SK-N-SH treated with all-trans-retinoic acid at 6 μM for 48 hours (cell line): ENCODE measurements at regions not wholly inside any gene's neighbourhood (a gene's known extent, or its start where the extent isn't known, plus 50 kb on each side); places are given as distances from the start of the nearest gene placed in this dataset.

Experiments used
- ATAC-seq: fragments of 200-7000 bp; cut with Tn5 transposase; 3 replicates; pipeline ENCODE4 v1.9.1; 2020; ENCODE audit warnings: mild to moderate bottlenecking, moderate library complexity
- ARNTL ChIP-seq: fragments of 450-650 bp; formaldehyde crosslinking; IDR thresholded peaks from 2 replicates; pipeline ENCODE4 v1.5.0; 2020; ENCODE audit warnings: low read depth, mild to moderate bottlenecking, moderate library complexity, borderline replicate concordance
- BACH2 ChIP-seq: fragments of 250-450 bp; sonication (Bioruptor Pico); IDR thresholded peaks from 2 replicates; pipeline ENCODE4 v1.9.0; 2021; ENCODE audit warnings: mild to moderate bottlenecking, borderline replicate concordance
- CSDC2 ChIP-seq: fragments of 250-450 bp; sonication (Bioruptor Pico); IDR thresholded peaks from 2 replicates; pipeline ENCODE4 v1.5.0; 2020; ENCODE audit warnings: mild to moderate bottlenecking, moderate library complexity
- ESRRG ChIP-seq: fragments of 250-450 bp; sonication (Bioruptor Pico); IDR thresholded peaks from 2 replicates; pipeline ENCODE4 v1.6.1; 2021; ENCODE audit warnings: mild to moderate bottlenecking
- GLIS3 ChIP-seq: fragments of 250-450 bp; sonication (Bioruptor Pico); IDR thresholded peaks from 2 replicates; pipeline ENCODE4 v1.5.0; 2020; ENCODE audit warnings: mild to moderate bottlenecking, moderate library complexity
- ISL1 ChIP-seq: fragments of 250-450 bp; sonication (Bioruptor Pico); IDR thresholded peaks from 2 replicates; pipeline ENCODE4 v2.1.2; 2022; ENCODE audit warnings: mild to moderate bottlenecking, moderate library complexity
- OSR1 ChIP-seq: fragments of 250-450 bp; sonication (Bioruptor Pico); IDR thresholded peaks from 2 replicates; pipeline ENCODE4 v1.8.0; 2022; ENCODE audit warnings: moderate library complexity, mild to moderate bottlenecking, inconsistent platforms
- PPARA ChIP-seq: fragments of 250-450 bp; sonication (Bioruptor Pico); IDR thresholded peaks from 2 replicates; pipeline ENCODE4 v1.5.0; 2020; ENCODE audit warnings: mild to moderate bottlenecking, borderline replicate concordance
- RARB ChIP-seq: fragments of 250-450 bp; sonication (Bioruptor Pico); IDR thresholded peaks from 2 replicates; pipeline ENCODE4 v1.8.0; 2021; ENCODE audit warnings: mild to moderate bottlenecking, moderate library complexity
- SNAI2 ChIP-seq: fragments of 250-450 bp; sonication (Bioruptor Pico); IDR thresholded peaks from 2 replicates; pipeline ENCODE4 v1.5.0; 2020; ENCODE audit warnings: mild to moderate bottlenecking, moderate library complexity
- TCF4 ChIP-seq: fragments of 250-450 bp; sonication (Bioruptor Pico); IDR thresholded peaks from 2 replicates; pipeline ENCODE4 v1.8.0; 2021; ENCODE audit warnings: mild to moderate bottlenecking, moderate library complexity, borderline replicate concordance
- TOX ChIP-seq: fragments of 250-450 bp; sonication (Bioruptor Pico); IDR thresholded peaks from 2 replicates; pipeline ENCODE4 v1.8.0; 2021; ENCODE audit warnings: mild to moderate bottlenecking, moderate library complexity, borderline replicate concordance
- ZC3H10 ChIP-seq: fragments of 250-450 bp; sonication (Bioruptor Pico); IDR thresholded peaks from 2 replicates; pipeline ENCODE4 v1.5.1; 2021; ENCODE audit warnings: mild to moderate bottlenecking, moderate library complexity
- ZFP30 ChIP-seq: fragments of 450-650 bp; formaldehyde crosslinking; IDR thresholded peaks from 2 replicates; pipeline ENCODE4 v1.5.0; 2022; ENCODE audit warnings: mild to moderate bottlenecking, moderate library complexity
- ZNF565 ChIP-seq: fragments of 450-650 bp; formaldehyde crosslinking; conservative IDR thresholded peaks from 2 replicates; pipeline ENCODE4 v1.5.0; 2020; ENCODE audit warnings: low read depth, mild to moderate bottlenecking, moderate library complexity
- ZNF70 ChIP-seq: fragments of 450-650 bp; formaldehyde crosslinking; IDR thresholded peaks from 2 replicates; pipeline ENCODE4 v1.5.0; 2020; ENCODE audit warnings: mild to moderate bottlenecking, moderate library complexity
- ZNF8 ChIP-seq: fragments of 450-650 bp; formaldehyde crosslinking; IDR thresholded peaks from 2 replicates; pipeline ENCODE4 v1.5.0; 2020; ENCODE audit warnings: mild to moderate bottlenecking, moderate library complexity
- TF ChIP-seq, protein P1 (sequence below): fragments of 250-450 bp; sonication (Bioruptor Pico); IDR thresholded peaks from 2 replicates; pipeline ENCODE4 v1.8.0; 2021; ENCODE audit warnings: low read depth, mild to moderate bottlenecking, moderate library complexity, borderline replicate concordance
- TF ChIP-seq, protein P2 (sequence below): fragments of 250-450 bp; sonication (Bioruptor Pico); IDR thresholded peaks from 2 replicates; pipeline ENCODE4 v1.8.0; 2020; ENCODE audit warnings: mild to moderate bottlenecking, moderate library complexity, borderline replicate concordance
- TF ChIP-seq, protein P3 (sequence below): fragments of 250-450 bp; sonication (Bioruptor Pico); IDR thresholded peaks from 2 replicates; pipeline ENCODE4 v1.5.0; 2020; ENCODE audit warnings: mild to moderate bottlenecking, moderate library complexity
- TF ChIP-seq, protein P4 (sequence below): fragments of 250-450 bp; sonication (Bioruptor Pico); IDR thresholded peaks from 2 replicates; pipeline ENCODE4 v1.5.1; 2020; ENCODE audit warnings: low read depth, mild to moderate bottlenecking, moderate library complexity

DNA sequence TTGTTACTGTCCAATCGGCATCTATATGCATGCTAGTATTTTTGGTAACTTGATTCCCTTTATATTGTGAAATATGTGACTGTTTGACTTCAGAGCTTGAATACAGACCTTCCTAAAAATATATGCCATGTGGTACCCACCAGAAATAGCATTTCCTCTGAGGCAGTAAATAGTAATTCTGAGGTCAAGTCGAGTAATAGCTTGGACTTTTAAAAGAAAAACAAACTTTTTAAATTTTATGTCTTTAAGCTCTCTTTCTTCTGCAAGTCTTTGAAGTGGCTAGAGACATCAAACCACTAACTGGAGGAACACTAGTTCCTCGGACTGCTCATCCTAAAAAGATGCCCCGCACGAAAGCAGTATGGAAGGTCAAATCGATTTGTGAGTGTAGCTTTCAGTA, 396.8 kb upstream of the SLC14A2 start:
- ATAC-seq: no peak
- TF ChIP-seq GLIS3 (no peak), OSR1 (CRISPR knock-in tag) (no peak), SNAI2 (no peak), ARNTL (no peak), TCF4 (no peak), ESRRG (no peak)
- TF ChIP-seq, protein P1, sequence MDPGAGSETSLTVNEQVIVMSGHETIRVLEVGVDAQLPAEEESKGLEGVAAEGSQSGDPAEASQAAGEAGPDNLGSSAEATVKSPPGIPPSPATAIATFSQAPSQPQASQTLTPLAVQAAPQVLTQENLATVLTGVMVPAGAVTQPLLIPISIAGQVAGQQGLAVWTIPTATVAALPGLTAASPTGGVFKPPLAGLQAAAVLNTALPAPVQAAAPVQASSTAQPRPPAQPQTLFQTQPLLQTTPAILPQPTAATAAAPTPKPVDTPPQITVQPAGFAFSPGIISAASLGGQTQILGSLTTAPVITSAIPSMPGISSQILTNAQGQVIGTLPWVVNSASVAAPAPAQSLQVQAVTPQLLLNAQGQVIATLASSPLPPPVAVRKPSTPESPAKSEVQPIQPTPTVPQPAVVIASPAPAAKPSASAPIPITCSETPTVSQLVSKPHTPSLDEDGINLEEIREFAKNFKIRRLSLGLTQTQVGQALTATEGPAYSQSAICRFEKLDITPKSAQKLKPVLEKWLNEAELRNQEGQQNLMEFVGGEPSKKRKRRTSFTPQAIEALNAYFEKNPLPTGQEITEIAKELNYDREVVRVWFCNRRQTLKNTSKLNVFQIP (CRISPR knock-in tag): no peak
- TF ChIP-seq, protein P2, sequence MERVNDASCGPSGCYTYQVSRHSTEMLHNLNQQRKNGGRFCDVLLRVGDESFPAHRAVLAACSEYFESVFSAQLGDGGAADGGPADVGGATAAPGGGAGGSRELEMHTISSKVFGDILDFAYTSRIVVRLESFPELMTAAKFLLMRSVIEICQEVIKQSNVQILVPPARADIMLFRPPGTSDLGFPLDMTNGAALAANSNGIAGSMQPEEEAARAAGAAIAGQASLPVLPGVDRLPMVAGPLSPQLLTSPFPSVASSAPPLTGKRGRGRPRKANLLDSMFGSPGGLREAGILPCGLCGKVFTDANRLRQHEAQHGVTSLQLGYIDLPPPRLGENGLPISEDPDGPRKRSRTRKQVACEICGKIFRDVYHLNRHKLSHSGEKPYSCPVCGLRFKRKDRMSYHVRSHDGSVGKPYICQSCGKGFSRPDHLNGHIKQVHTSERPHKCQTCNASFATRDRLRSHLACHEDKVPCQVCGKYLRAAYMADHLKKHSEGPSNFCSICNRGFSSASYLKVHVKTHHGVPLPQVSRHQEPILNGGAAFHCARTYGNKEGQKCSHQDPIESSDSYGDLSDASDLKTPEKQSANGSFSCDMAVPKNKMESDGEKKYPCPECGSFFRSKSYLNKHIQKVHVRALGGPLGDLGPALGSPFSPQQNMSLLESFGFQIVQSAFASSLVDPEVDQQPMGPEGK (CRISPR knock-in tag): no peak

DNA sequence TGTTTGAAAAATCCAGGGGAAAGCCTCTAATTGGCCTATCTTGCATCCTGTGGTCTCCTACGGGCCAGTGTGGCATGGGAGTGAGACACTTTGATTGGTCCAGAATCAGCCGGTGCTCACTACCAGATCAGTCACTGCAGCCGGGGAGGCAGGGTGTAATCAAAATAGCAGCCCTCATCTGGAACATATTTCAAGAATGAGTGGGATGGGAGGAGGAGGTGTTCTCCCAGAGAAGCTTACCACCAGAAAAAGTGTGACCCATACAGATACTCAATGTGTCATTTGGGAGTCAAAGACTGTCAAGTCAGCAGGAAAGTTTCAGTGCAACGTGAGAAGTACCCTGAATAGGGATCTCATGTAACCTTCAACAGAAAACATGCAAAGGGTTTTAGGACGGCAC, 393.9 kb upstream of the SLC14A2 start:
- no peak for ATAC-seq
- TF ChIP-seq, protein P3, sequence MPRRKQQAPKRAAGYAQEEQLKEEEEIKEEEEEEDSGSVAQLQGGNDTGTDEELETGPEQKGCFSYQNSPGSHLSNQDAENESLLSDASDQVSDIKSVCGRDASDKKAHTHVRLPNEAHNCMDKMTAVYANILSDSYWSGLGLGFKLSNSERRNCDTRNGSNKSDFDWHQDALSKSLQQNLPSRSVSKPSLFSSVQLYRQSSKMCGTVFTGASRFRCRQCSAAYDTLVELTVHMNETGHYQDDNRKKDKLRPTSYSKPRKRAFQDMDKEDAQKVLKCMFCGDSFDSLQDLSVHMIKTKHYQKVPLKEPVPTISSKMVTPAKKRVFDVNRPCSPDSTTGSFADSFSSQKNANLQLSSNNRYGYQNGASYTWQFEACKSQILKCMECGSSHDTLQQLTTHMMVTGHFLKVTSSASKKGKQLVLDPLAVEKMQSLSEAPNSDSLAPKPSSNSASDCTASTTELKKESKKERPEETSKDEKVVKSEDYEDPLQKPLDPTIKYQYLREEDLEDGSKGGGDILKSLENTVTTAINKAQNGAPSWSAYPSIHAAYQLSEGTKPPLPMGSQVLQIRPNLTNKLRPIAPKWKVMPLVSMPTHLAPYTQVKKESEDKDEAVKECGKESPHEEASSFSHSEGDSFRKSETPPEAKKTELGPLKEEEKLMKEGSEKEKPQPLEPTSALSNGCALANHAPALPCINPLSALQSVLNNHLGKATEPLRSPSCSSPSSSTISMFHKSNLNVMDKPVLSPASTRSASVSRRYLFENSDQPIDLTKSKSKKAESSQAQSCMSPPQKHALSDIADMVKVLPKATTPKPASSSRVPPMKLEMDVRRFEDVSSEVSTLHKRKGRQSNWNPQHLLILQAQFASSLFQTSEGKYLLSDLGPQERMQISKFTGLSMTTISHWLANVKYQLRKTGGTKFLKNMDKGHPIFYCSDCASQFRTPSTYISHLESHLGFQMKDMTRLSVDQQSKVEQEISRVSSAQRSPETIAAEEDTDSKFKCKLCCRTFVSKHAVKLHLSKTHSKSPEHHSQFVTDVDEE: no peak
- TF ChIP-seq OSR1 (CRISPR knock-in tag) (no peak), ZNF565 (CRISPR knock-in tag) (no peak), ISL1 (CRISPR knock-in tag) (no peak), BACH2 (CRISPR knock-in tag) (no peak), ZC3H10 (CRISPR knock-in tag) (no peak), ESRRG (no peak), SNAI2 (no peak), ARNTL (no peak), GLIS3 (no peak), TCF4 (no peak), ZFP30 (CRISPR knock-in tag) (no peak), ZNF8 (CRISPR knock-in tag) (no peak), ZNF70 (no peak), RARB (CRISPR knock-in tag) (no peak)
- TF ChIP-seq, protein P2 (CRISPR knock-in tag): no peak
- TF ChIP-seq, protein P1 (CRISPR knock-in tag): no peak
- TF ChIP-seq, protein P4, sequence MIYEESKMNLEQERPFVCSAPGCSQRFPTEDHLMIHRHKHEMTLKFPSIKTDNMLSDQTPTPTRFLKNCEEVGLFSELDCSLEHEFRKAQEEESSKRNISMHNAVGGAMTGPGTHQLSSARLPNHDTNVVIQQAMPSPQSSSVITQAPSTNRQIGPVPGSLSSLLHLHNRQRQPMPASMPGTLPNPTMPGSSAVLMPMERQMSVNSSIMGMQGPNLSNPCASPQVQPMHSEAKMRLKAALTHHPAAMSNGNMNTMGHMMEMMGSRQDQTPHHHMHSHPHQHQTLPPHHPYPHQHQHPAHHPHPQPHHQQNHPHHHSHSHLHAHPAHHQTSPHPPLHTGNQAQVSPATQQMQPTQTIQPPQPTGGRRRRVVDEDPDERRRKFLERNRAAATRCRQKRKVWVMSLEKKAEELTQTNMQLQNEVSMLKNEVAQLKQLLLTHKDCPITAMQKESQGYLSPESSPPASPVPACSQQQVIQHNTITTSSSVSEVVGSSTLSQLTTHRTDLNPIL: no peak

DNA sequence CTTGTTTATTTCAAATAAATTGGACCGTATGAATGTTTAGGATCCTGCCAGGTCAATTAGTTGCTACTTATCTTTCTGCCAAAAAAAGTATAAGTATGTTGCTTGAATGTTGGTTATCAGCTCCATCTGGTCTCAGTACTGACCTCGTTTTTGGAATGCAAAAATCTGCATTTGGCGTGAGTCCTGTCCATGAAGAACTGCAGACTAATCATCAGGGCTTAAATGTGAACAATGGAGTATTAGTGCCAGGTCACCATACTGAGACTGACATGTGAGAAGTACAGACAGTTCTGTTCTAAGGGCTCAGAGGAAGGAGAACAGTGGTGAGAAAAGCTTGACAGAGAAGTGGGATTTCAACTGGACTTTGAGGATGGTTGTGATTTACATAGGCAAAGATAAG, 393.1 kb upstream of the SLC14A2 start:
- no peak for ATAC-seq
- TF ChIP-seq, protein P2 (CRISPR knock-in tag): no peak
- TF ChIP-seq ESRRG (no peak), ZNF70 (no peak), RARB (CRISPR knock-in tag) (no peak), ISL1 (CRISPR knock-in tag) (no peak), BACH2 (CRISPR knock-in tag) (no peak), CSDC2 (no peak), PPARA (CRISPR knock-in tag) (no peak), TOX (CRISPR knock-in tag) (no peak), SNAI2 (no peak), ZNF565 (CRISPR knock-in tag) (no peak), ZNF8 (CRISPR knock-in tag) (no peak), ARNTL (no peak), OSR1 (CRISPR knock-in tag) (no peak)
- TF ChIP-seq, protein P4: no peak
